Parathyroid adenoma (tissue), 2 donors: ENCODE measurements at regions not wholly inside any gene's neighbourhood (a gene's known extent, or its start where the extent isn't known, plus 50 kb on each side); places are given as distances from the start of the nearest gene placed in this dataset.
"Not testable (repeated sequence)": the region's sequence is repeated elsewhere in the genome, so short reads cannot be mapped to it uniquely, and the experiment has no call there.

Source experiments
- H2AFZ ChIP-seq: fragments of 300-600 bp; sonication (generic); one replicate; pipeline ENCODE4 v1.7.0; 2017; ENCODE audit warnings: antibody characterized with exemption, mild to moderate bottlenecking
- H3K27ac ChIP-seq: fragments of 300-600 bp; sonication (generic); one replicate; pipeline ENCODE4 v1.7.0; 2017
- H3K27me3 ChIP-seq: fragments of 300-600 bp; sonication (generic); one replicate; pipeline ENCODE4 v1.7.0; 2017; ENCODE audit warnings: low read length; ENCODE audit not compliant: control insufficient read depth, insufficient read depth
- H3K36me3 ChIP-seq: fragments of 300-600 bp; sonication (generic); one replicate; pipeline ENCODE4 v1.7.0; 2017; ENCODE audit warnings: low read length; ENCODE audit not compliant: control insufficient read depth, insufficient read depth
- H3K4me1 ChIP-seq: fragments of 300-600 bp; sonication (generic); one replicate; pipeline ENCODE4 v1.7.0; 2017; ENCODE audit warnings: control low read depth
- H3K4me2 ChIP-seq: fragments of 300-600 bp; sonication (generic); one replicate; pipeline ENCODE4 v1.7.0; 2017; ENCODE audit warnings: low read length
- H3K4me3 ChIP-seq: fragments of 300-600 bp; sonication (generic); one replicate; pipeline ENCODE4 v1.7.0; 2017; ENCODE audit warnings: low read depth, low read length
- H3K79me2 ChIP-seq: fragments of 300-600 bp; sonication (generic); one replicate; pipeline ENCODE4 v1.7.0; 2017; ENCODE audit warnings: control low read depth
- H3K9ac ChIP-seq: fragments of 300-600 bp; sonication (generic); one replicate; pipeline ENCODE4 v1.7.0; 2017; ENCODE audit warnings: mild to moderate bottlenecking
- H3K9me3 ChIP-seq: fragments of 300-600 bp; sonication (generic); one replicate; pipeline ENCODE4 v1.7.0; 2017; ENCODE audit warnings: low read length; ENCODE audit not compliant: control insufficient read depth
- CTCF ChIP-seq: fragments of 300-600 bp; sonication (generic); IDR thresholded peaks from one replicate; pipeline ENCODE4 v1.7.0; 2017; ENCODE audit warnings: antibody characterized with exemption, mild to moderate bottlenecking
- donor health status: primary hyperparathyroidism.

GRCh38 chr2:132009177-132009873 is 152.4 kb downstream of the ANKRD30BL start:
- H3K9ac ChIP-seq = no peak overlapping the region
- H3K4me3 ChIP-seq = peak overlapping the region; percentile 22

GRCh38 chr2:131990751-131991150 is 171.0 kb downstream of the ANKRD30BL start:
- H3K27ac ChIP-seq, H3K9ac ChIP-seq, H3K79me2 ChIP-seq, H3K27me3 ChIP-seq, H3K9me3 ChIP-seq, H3K4me1 ChIP-seq, H3K4me2 ChIP-seq, H2AFZ ChIP-seq, H3K4me3 ChIP-seq, H3K36me3 ChIP-seq: not testable (repeated sequence)

More at GRCh38 chr2:132009177-132009873, 152.4 kb downstream of the ANKRD30BL start:
- peak overlapping the region; percentile 50 for H2AFZ ChIP-seq
- H3K27ac ChIP-seq = no peak overlapping the region
- no peaks in the 10 kb centered on the region for H3K27me3 ChIP-seq
- H3K36me3 ChIP-seq = no peaks in the 10 kb centered on the region
- H3K9me3 ChIP-seq = no peaks in the 10 kb centered on the region
- no peaks in the 10 kb centered on the region for H3K4me1 ChIP-seq
- no peaks in the 10 kb centered on the region for H3K79me2 ChIP-seq
- H3K4me2 ChIP-seq = peak overlapping the region; percentile 58
- no peak for TF ChIP-seq CTCF

- not testable (repeated sequence) for H3K27ac ChIP-seq, H3K9ac ChIP-seq, H3K79me2 ChIP-seq, H3K4me2 ChIP-seq, H3K4me3 ChIP-seq, H3K9me3 ChIP-seq, H3K27me3 ChIP-seq, H3K36me3 ChIP-seq, H2AFZ ChIP-seq, H3K4me1 ChIP-seq
Observed at GRCh38 chr2:131966671-131967070, 195.1 kb downstream of the ANKRD30BL start.

GRCh38 chr2:131966256-131966655 is 195.5 kb downstream of the ANKRD30BL start:
- Histone ChIP-seq H3K4me3 (no peak overlapping the region), H3K27me3 (no peaks in the 10 kb centered on the region), H3K36me3 (no peaks in the 10 kb centered on the region), H3K4me2 (no peak overlapping the region), H3K27ac (no peak overlapping the region), H2AFZ (no peak overlapping the region), H3K9ac (no peak overlapping the region), H3K79me2 (no peaks in the 10 kb centered on the region), H3K9me3 (no peaks in the 10 kb centered on the region), H3K4me1 (no peaks in the 10 kb centered on the region)
- no peak for TF ChIP-seq CTCF

- not testable (repeated sequence) for H3K9me3 ChIP-seq, H3K9ac ChIP-seq, H3K27ac ChIP-seq, H3K36me3 ChIP-seq, H3K4me2 ChIP-seq, H3K4me1 ChIP-seq, H3K4me3 ChIP-seq, H3K27me3 ChIP-seq, H3K79me2 ChIP-seq, H2AFZ ChIP-seq
Observed at GRCh38 chr2:131958019-131958609, 203.6 kb downstream of the ANKRD30BL start.

- H3K27ac ChIP-seq, H3K9me3 ChIP-seq, H3K4me3 ChIP-seq: not testable (repeated sequence)
Observed at GRCh38 chr2:131948641-131949040, 213.1 kb downstream of the ANKRD30BL start.

GRCh38 chr2:131923287-131923686 is 238.5 kb downstream of the ANKRD30BL start:
- H3K4me1 ChIP-seq, H3K9ac ChIP-seq, H3K36me3 ChIP-seq, H3K4me2 ChIP-seq, H3K4me3 ChIP-seq, H3K27me3 ChIP-seq, H3K79me2 ChIP-seq, H3K9me3 ChIP-seq, H2AFZ ChIP-seq, H3K27ac ChIP-seq: not testable (repeated sequence)

More at GRCh38 chr2:131948641-131949040, 213.1 kb downstream of the ANKRD30BL start:
- not testable (repeated sequence) for H2AFZ ChIP-seq, H3K27me3 ChIP-seq, H3K4me2 ChIP-seq, H3K36me3 ChIP-seq, H3K9ac ChIP-seq, H3K79me2 ChIP-seq, H3K4me1 ChIP-seq

GRCh38 chr2:131922854-131923253 is 238.9 kb downstream of the ANKRD30BL start:
- H3K9me3 ChIP-seq, H3K27ac ChIP-seq, H3K27me3 ChIP-seq, H3K4me2 ChIP-seq, H3K4me1 ChIP-seq, H3K79me2 ChIP-seq, H3K4me3 ChIP-seq, H3K9ac ChIP-seq, H2AFZ ChIP-seq, H3K36me3 ChIP-seq: not testable (repeated sequence)
